ENCODE measurements at regions not wholly inside any gene's neighbourhood (a gene's known extent, or its start where the extent isn't known, plus 50 kb on each side); places are given as distances from the start of the nearest gene placed in this dataset.

DNA sequence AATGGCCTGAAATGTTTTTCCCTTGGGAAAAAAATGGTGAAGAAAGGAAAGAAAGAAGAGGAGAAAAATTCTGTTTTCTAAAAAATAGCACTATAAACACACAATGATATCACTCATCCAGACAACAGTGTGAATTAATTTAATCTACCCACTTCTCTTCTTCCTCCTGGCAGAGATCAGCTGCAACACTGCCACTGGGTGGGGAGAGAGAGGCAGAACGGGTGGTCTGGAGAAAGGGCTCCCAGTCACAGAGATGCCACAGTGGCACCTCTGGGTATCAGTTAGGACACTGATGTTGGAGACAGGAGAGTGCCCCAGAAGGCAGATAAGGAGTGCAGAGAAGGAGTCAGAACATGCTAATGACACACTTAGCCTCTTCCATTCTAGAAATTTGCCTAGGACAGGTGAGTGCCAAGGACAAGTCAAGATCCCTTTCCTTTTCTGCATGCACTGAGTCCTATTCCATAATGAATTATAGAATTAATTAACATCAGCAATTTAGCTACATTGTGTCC, 168.6 kb downstream of the SUCLA2 start (continued):
- TF ChIP-seq, protein P1, sequence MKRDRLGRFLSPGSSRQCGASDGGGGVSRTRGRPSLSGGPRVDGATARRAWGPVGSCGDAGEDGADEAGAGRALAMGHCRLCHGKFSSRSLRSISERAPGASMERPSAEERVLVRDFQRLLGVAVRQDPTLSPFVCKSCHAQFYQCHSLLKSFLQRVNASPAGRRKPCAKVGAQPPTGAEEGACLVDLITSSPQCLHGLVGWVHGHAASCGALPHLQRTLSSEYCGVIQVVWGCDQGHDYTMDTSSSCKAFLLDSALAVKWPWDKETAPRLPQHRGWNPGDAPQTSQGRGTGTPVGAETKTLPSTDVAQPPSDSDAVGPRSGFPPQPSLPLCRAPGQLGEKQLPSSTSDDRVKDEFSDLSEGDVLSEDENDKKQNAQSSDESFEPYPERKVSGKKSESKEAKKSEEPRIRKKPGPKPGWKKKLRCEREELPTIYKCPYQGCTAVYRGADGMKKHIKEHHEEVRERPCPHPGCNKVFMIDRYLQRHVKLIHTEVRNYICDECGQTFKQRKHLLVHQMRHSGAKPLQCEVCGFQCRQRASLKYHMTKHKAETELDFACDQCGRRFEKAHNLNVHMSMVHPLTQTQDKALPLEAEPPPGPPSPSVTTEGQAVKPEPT (CRISPR knock-in tag; IDR thresholded peaks at IDR 0.05; ENCODE audit: low read depth) = no peak
- TF ChIP-seq SRY (CRISPR knock-in tag; IDR thresholded peaks at IDR 0.05) (no peak), ZNF557 (CRISPR knock-in tag; IDR thresholded peaks at IDR 0.05) (no peak), JUN (CRISPR knock-in tag; IDR thresholded peaks at IDR 0.05) (no peak)

DNA sequence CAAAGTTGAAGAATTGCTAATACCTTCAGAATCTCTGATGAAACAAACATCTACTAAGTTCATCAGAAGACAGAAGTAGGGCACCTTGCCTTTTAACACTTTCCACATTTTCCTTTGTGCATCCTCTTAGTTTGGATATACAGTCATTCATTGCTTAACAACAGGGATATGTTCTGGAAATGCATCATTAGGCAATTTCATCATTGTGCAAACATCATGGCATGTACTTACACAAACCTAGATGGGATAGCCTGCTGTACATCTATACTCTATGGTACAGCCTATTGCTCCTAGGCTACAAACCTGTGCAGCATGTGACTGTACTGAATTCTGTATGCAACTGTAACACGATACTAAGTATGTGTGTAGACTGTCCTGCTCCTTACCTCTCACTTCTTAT, 169.8 kb downstream of the SUCLA2 start:
- TF ChIP-seq IRX3 (CRISPR knock-in tag; IDR thresholded peaks at IDR 0.05; ENCODE audit: borderline replicate concordance, low read depth) (no peak), HOXA9 (CRISPR knock-in tag; IDR thresholded peaks at IDR 0.05; ENCODE audit: borderline replicate concordance) (no peak), ZNF12 (CRISPR knock-in tag; IDR thresholded peaks at IDR 0.05) (no peak), ZNF879 (CRISPR knock-in tag; IDR thresholded peaks at IDR 0.05) (no peak), ZNF296 (CRISPR knock-in tag; conservative IDR thresholded peaks at IDR 0.05) (no peak), SIX4 (CRISPR knock-in tag; IDR thresholded peaks at IDR 0.05) (no peak), EZH2 (conservative IDR thresholded peaks at IDR 0.05; ENCODE audit: low read depth, low read length) (no peak), SIX1 (CRISPR knock-in tag; IDR thresholded peaks at IDR 0.05; ENCODE audit: borderline replicate concordance) (no peak), ZFAT (CRISPR knock-in tag; conservative IDR thresholded peaks at IDR 0.05) (no peak), ZNF678 (CRISPR knock-in tag; IDR thresholded peaks at IDR 0.05) (no peak), RBAK (CRISPR knock-in tag; IDR thresholded peaks at IDR 0.05) (no peak), NFIB (CRISPR knock-in tag; IDR thresholded peaks at IDR 0.05; ENCODE audit: borderline replicate concordance) (no peak)
- TF ChIP-seq, protein P2, sequence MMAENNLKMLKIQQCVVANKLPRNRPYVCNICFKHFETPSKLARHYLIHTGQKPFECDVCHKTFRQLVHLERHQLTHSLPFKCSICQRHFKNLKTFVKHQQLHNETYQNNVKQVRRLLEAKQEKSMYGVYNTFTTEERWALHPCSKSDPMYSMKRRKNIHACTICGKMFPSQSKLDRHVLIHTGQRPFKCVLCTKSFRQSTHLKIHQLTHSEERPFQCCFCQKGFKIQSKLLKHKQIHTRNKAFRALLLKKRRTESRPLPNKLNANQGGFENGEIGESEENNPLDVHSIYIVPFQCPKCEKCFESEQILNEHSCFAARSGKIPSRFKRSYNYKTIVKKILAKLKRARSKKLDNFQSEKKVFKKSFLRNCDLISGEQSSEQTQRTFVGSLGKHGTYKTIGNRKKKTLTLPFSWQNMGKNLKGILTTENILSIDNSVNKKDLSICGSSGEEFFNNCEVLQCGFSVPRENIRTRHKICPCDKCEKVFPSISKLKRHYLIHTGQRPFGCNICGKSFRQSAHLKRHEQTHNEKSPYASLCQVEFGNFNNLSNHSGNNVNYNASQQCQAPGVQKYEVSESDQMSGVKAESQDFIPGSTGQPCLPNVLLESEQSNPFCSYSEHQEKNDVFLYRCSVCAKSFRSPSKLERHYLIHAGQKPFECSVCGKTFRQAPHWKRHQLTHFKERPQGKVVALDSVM (CRISPR knock-in tag; IDR thresholded peaks at IDR 0.05) = no peak
- no peak overlapping the region for H3K9ac ChIP-seq (ENCODE audit: insufficient read depth, low read depth, low read length)
- no peaks in the 10 kb centered on the region for H3K27me3 ChIP-seq (ENCODE audit: control insufficient read depth in 1 of 2, insufficient read depth in 2 of 2, low read length in 2 of 2)
- ChIA-PET POLR2A (no interaction called here), CTCF (ENCODE audit: low intra/inter-chr PET ratio, low total read pairs) (no interaction called here)
- FAIRE-seq (no peak), ATAC-seq (no peak), DNase-seq (ENCODE audit: low spot score) (peak; percentile 7)
- intact Hi-C loops (cut with micrococcal nuclease; ENCODE audit: unreplicated experiment) (no loop called here), in situ Hi-C loops (cut with HindIII; ENCODE audit: extremely low pct_ligation_motif_present, low pct_unique_long_range_greater_than_20kb) (no loop called here)
- H2AFZ ChIP-seq (ENCODE audit: low read length) = no peak overlapping the region
- no peaks in the 10 kb centered on the region for H3K79me2 ChIP-seq (ENCODE audit: insufficient read depth, low read length)
- no peaks in the 10 kb centered on the region for H3K36me3 ChIP-seq (replicated peaks in 1 of 2; ENCODE audit: control insufficient read depth in 1 of 2, insufficient read depth in 2 of 2, low read length in 2 of 2)
- H3K4me1 ChIP-seq (ENCODE audit: insufficient read depth, low read length) = no peaks in the 10 kb centered on the region
- H3K4me3 ChIP-seq (replicated peaks in 1 of 3; ENCODE audit: insufficient read depth in 1 of 3, low read depth in 2 of 3, low read length in 3 of 3) = no peak overlapping the region
- no peak overlapping the region for H3K27ac ChIP-seq (ENCODE audit: extremely low read length, insufficient read depth, low read length)
- no peak overlapping the region for H3K4me2 ChIP-seq (ENCODE audit: low read depth, low read length)
- BruUV-seq (replicated peaks) = no TSS peak
- no peaks in the 10 kb centered on the region for H4K20me1 ChIP-seq (ENCODE audit: insufficient read depth, low read length)
- H3K9me3 ChIP-seq (ENCODE audit: low read length) = no peaks in the 10 kb centered on the region
- 67% methylated on average over 1 of the region's 1 CpG for WGBS (ENCODE audit: low lambda C conversion rate)

All from HepG2 (cell line).